NCI-H2029 (cell line): ENCODE measurements at regions not wholly inside any gene's neighbourhood (a gene's known extent, or its start where the extent isn't known, plus 50 kb on each side); places are given as distances from the start of the nearest gene placed in this dataset.
"Not testable (repeated sequence)": the region's sequence is repeated elsewhere in the genome, so short reads cannot be mapped to it uniquely, and the experiment has no call there.

Experiments used
- DNase-seq: peaks from one replicate; lab custom pipeline; 2025; lab: John Stamatoyannopoulos, UW

DNA sequence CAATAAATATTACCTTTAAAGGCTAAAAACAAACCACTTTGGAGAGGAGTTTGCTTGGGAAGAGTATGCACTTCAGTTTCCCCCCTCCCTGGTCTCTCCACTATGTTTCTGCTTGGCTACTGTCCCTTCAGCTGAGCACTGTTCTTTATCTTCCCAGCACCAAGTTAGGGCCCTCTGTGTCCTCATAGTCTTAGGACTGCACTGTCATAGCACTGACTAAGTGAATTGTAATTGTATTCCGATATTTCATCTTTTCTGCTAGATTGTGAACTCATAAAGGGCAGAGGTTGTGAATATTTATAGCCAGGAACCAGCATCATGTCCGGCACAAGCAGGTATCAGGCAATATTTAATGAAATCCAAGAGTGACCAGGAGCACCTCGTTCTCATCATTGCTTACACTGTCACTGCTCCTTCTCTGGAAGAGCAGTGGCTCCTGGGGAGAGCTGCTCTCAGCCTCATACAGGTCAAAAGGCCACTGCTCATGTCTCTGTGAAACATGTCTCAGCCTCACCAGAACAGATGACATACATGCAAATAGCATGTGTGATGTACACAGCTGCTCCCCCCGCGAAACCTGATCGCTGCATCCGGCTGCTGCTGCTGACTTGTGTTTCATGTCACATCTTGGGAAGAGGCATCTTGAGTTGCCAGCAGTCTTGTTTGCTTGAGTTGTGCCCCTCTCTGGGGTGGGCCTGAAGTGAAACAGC, 279.7 kb upstream of the MSX2 start:
- DNase-seq, result no peak

DNA sequence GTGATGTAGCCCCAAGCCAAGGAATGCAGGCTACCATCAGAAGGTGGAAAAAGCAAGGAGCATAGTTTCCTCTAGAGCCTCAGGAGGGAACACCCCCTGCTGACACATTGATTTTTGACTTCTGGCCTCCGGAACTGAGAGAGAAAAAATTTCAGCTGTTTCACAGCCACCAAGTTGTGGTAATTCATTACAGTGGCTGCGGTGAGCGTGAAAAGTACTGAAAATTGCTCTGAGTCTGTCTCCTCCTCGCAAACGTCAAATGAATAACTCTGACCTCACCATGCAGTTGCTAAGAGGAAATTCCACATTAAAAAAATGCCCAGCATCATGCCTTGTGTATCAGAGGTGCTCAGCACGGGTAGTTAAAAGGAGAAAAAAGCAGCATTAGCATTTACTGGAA, 277.9 kb upstream of the MSX2 start:
- DNase-seq, result no peak

DNA sequence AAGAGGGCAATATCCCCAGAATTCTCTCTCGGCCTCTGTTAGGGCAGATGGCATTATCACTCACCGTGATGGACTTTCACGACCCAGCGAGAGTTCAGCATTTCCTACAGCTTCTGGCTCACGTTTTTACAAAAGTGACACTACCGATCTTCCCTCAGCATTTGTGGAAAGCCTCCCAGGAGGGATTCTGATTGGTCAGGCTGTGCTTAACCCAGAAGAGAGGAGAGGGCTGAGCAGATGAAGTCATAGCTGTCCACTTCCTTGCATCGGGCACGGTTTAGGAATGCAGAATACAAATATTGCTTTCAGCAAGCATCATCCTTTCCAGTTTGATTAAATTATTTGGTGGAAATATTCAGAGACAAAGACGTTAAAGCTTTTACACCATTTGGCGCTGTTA, 277.4 kb upstream of the MSX2 start:
- no peak for DNase-seq

DNA sequence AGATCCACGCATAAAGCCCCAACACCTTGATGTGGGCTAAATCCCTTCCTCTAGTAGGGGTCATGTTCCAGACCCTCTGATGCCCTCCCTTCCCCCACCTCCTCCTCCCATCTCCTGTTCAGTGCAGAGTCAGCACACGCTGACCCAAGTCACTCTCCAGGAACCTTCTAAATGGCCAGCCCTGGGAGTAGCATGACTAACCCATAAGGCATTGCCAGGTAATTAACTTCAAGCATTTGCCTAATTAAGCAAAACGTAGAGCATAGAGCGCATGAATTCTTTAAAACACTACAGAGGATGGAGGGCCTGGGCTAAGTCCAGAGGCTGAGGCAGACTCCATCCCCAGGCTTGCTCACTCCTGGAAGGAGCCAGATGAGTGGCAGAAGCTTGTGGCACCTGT, 276.3 kb upstream of the MSX2 start:
- DNase-seq, result no peak

DNA sequence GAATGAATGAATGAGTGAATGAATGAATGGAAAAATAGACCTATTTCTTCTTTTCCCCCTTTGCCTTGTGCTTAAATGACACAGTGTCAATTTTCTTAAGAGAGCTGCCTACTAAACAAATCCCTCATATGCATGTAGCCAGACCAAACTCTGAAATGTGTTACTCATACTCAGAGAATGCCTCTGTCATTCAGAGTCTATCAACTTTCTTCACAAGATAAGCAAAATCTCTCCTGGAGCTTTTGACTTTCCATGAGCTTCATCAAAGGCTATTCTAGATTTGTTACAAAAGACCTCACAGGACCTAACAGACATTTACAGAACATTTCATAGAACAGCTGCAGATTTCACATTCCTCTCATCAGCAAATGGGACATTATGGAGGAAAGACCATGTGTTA, 275.7 kb upstream of the MSX2 start:
- no peak for DNase-seq

DNA sequence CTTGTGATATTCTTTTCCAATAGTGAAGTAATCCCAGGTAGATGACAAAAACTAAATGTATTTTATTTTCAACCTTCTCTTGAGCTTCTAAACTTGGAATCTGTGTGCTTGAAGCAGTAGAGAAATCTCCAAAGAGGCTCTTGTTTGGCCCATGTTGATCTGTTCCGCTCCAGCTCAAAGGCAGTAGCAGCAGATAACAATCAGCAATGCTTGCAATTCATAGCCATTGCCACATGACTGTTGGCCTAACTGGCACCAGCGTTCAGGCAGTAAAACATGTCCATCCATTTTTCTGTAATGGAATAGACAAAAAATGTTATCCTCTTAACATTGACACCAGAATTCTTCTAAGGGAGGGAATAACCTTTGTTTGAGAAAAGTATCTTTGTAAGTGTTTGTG, 270.7 kb upstream of the MSX2 start:
- no peak for DNase-seq

DNA sequence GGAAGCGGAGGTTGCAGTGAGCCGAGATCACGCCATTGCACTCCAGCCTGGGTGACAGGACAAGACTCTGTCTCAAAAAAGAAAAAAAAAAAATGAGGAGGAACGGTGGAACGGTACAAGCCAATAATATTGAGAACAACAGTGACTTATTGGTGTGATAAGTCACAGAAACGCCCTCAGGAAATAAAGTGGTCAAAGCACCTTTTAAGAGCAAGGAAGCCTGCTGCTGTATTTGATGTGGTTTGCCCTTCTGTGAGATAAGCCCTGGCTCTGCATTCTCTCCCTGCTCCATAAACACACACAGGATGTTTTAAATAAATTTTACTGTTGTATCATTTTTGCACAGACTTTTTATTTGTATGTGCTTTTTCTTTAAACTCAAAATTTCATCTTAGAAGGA, 269.9 kb upstream of the MSX2 start:
- DNase-seq, result no peak

DNA sequence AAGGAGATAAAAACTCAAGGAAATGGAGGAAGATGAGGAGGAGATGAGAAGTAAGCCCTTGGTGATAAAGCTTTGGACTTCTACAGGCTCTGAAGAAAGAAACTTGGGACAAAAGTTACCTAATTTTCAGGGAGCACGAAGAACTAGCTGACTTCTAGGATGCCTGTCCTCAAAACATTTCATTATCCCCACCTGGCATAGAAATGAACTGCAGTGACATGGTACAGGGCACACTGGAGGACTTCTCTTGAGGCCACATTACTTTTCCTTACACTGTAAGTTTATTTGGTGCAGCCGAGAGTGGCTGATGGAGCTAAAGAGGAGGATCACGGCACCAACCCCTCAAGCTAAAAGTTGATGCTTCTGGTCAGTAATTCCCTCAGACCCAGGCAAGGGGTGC, 269.5 kb upstream of the MSX2 start:
- no peak for DNase-seq

DNA sequence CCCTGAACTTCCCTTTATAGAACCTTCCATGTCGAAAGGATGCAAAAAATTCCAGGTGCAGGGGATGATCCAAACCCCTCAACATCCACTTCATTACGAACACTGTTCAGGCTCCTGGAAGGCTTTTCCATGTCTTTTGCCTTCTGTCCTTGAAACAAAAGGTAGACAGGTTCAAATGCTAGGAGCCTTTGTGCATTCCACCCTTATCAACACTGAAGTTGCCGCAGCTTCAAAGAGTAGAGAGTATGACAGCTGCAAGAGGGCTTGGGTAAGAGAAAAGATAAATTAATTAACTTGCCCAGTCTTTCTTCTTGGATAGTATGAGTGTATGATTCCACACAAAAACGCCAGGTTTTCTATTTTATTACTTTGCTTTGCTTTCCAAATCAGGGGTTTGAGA, 269.1 kb upstream of the MSX2 start:
- DNase-seq, result no peak

DNA sequence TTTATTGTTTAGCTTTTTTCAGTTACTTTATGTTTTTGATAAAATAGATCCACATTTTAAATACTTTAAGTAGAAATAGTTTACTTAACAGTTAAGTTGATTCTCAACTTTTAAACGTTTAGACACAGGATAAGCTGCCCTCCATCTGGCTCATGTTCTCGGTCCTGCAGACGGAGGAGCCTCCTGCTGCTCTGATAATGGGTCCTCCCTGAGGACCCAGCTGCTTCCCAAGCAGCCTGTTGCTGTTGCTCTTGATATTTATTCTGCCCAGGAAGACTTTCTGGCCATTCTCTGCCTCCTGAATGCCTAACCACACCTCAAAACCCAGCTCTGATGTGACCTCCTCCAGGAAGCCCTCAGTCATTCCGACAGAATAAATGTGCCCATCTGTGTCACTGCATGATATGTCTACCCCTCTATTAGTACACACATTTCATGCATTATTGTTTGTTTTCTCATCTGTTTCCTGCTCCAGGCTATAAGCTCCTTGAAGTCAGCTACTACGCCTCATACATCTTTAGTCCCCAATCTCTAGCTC, 267.2 kb upstream of the MSX2 start:
- no peak for DNase-seq

DNA sequence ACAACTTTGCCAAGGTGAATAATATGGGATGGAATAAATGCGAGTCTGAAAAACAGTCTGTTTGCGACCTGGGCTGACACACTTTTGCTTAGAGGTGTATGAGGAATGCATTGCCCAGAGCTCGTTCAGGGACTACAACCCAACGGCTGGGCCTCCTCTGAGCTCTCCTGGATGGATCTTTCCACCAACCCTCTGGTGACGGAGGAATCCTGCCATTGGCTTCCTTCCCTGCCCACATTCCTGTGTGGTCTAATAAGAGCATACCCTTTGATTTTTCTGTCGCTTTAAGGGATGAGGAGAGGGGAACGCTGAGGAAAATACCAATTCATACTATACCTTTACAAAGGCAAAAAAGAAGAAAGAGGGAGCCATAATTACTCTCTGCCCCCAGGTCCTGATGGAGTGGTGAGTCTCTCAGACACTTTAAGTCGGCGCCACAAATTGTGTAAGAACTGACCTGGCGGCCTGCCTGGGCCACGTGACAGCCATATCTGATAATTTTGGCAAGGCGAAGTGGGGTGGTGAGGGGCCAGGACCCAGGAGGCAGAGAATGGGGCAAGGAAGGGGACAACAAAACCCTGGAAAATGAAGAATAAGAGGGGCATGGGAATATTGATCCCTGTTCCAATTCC, 265.2 kb upstream of the MSX2 start:
- no peak for DNase-seq

DNA sequence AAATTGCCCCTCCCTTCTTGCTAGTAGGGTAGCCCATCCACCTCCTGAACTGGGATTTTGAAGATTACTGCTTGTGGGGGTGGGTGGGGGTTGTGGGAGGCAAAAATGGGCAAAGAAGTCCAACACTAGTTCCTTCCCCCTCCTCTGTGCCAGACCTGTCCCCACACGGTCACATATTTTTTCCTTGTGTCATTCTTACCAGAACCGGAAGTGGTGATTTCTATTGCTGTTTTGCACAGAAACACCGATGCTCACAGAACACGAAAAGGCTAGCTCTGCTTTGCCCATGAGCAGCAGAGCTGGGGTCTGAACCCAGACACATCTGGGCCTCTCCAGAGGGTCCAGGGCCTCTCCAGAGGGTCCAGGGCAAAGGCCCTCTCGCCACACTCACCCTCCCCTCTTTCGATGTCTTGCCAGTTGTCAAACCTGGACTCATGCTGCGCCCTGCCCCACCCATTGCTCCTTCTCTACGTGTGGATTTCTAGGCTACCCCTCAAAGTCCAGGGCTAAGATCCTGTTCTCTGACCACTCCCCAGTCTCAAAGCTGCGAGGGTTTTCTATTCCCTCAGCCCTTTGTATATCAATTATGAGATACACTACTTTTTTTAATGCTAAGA, 264.4 kb upstream of the MSX2 start:
- DNase-seq, result no peak

DNA sequence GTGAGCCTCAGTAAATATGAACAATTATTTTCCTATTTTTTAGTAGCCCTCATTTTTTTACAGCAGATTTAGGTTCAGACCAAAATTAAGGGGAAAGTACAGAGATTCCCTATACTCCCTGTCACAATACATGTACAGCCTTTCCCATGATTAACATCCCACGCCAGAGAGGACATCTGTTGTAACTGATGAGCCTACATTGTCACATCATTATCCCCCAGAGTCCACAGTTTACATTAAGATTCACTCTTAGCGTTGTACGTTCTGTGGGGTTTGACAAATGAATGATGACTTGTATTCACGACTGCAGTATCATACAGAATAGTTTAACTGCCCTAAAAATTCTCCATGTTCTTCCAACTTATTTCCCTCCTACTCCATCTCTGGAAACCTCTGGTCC, 262.3 kb upstream of the MSX2 start:
- no peak for DNase-seq

DNA sequence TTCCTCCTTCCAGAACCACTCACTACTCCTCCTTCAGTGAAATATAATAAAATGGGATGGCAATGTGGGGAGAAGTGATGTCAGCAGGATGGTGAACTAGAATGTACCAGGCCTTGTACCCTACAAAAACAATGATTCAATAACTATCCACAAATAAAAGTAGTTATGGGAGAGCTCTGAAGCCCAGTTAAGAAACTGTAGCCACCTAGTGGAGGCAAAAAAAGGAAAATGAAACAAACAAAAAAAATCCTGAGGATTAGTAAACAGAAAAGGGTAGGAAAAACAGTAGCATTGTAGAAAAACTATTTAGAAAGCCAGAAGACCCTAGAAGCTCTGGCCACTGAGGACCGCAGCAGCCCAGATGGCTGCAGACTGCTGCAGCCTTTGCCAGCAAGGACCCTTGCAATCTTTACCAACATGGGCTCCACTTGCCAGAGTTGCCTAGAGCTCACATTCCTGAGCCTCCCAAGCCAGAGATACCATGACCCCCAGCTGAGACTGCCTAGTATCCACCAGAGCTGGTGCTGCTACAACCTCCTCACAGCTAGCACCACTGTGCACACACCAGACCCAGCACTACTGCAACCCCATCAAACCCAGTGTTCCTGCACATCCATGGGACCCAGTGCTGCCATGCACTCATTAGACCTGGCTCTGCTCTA, 259.7 kb upstream of the MSX2 start:
- DNase-seq, result no peak

DNA sequence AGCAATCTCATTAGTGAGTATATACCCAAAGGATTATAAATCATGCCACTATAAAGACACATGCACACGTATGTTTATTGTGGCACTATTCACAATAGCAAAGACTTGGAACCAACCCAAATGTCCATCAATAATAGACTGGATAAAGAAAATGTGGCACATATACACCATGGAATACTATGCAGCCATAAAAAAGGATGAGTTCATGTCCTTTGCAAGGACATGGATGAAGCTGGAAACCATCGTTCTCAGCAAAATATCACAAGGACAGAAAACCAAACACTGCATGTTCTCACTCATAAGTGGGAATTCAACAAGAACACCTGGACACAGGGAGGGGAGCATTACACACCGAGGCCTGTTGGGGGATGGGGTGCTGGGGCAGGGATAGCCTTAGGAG, 252.9 kb upstream of the MSX2 start:
- not testable (repeated sequence) for DNase-seq

DNA sequence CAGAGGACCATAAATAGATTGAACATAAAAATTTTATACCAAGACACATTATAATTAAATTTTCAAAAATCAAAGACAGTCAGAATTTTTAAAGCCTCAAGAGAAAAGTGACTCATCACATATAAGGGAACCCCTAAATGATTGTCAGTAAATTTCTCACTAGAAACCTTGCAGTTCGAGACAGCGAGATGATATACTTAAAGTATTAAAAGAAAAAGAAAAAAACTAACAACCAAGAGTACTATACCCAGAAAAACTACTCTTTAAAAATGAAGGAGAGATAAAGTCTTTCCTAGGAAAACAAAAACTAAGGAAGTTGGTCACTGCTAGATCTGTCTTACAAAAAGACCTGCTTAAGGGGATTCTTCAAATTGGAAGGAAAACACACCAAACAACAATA, 251.4 kb upstream of the MSX2 start:
- no peak for DNase-seq

DNA sequence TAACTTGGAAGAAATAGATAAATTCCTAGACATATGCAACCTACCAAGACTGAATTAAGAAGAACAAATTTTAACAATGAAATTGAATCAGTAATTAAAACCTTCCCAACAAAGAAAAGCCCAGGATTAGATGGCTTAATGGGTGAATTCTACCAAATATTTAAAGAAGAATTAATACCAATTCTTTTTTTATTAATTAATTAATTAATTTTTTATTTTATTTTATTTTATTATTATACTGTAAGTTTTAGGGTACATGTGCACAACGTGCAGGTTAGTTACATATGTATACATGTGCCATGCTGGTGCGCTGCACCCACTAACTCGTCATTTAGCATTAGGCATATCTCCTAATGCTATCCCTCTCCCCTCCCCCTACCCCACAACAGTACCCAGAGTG, 248.4 kb upstream of the MSX2 start:
- DNase-seq, result not testable (repeated sequence)

DNA sequence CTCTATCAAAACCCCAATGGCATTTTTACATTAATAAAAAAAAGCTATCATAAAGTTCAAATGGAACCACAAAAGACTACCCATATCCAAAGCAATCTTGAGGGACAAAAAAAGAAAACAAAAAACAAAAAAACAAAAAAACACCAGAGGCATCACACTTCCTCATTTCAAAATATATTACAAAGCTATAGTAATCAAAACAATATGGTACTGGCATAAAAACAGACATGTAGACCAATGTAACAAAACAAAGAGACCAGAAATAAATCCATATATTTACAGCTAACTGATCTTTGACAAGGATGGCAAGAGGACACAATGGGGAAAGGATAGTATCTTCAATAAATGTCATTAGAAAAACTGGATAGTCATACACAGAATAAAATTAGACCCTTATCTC, 245.1 kb upstream of the MSX2 start:
- no peak for DNase-seq

DNA sequence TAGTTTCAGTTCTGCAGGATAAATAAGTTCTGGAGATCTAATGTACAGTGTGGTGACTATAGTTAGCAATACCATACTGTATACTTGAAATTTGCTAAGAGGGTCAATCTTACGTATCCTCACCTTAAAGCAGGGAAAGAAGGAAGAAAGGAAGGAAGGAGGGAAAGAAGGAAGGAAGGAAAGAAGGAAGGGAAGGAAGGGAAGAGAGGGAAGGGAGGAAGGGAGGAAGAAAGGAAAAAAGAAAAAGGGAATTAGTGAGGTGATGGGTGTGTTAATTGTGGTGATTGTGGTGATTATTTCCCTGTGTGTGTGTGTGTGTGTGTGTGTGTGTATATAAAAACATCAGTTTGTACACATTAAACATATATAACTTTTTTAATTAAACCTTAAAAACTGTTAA, 242.6 kb upstream of the MSX2 start:
- no peak for DNase-seq

DNA sequence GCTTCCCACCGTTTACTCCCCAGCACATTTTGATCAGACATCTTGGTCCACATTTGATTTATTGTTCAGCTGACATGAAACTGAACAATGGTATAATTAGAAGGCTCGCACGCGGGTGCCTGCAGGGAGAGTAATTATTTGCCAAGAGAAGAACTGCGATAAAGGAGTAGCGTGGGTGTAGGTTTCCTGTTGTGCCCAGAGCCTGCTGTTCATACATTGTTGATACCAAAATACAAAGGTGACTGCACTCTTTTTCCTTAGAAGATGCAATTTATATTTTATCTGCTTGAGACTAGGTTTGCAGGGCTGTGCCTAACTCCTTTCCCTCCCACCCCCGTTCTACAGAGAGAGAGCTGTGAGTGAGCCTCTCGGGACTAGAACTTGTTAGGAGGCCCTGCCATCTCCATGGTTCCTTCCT, 241.8 kb upstream of the MSX2 start:
- DNase-seq, result no peak

DNA sequence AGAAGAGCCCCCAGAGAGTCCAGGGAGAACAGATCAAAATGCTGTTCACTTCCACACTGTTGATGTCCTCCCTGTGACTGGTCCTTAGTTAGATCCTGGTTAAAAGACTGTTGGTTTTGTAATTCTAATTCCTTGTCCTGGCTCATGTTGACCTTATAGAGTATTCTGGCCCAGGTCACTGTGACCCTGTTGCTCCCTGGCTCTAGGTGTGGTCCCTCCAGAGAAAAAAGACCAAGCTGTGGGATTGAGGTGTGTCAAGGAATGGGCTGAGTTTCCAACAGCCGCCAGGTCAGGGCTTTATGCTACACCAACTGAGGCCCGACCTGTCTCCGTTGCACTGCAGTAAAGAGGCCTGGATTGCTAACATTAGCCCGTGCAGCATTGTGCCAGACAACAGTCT, 241.0 kb upstream of the MSX2 start:
- no peak for DNase-seq

DNA sequence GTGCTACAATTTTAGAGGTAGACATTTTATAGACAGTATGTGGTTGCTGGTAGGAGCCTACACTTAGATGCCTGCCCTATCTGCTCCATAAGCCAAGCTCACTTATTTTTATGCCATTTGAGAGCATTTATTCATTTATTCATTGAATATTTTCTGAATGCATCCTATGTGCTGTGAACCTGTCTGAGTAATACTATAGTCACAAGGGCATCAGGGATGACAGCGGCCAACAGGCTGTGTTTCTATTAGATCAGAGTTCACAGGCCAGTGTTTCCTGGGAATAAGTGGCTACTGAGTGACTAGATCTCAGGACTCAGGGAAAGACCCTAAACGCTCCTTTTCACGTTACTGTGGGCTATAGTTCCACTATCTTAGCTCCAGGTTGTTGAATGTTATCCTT, 235.2 kb upstream of the MSX2 start:
- DNase-seq, result no peak
